Hepatocyte (in vitro differentiated cells): ENCODE measurements at regions not wholly inside any gene's neighbourhood (a gene's known extent, or its start where the extent isn't known, plus 50 kb on each side); places are given as distances from the start of the nearest gene placed in this dataset.

ENCODE experiments used
- EZH2 ChIP-seq: fragments of 200-600 bp; sonication (generic); IDR thresholded peaks from 2 replicates; pipeline ENCODE4 v1.6.1; 2016; ENCODE audit warnings: antibody characterized with exemption, mild to moderate bottlenecking, borderline replicate concordance
- EZH2phosphoT487 ChIP-seq: fragments of 200-600 bp; sonication (generic); IDR thresholded peaks from one replicate; pipeline ENCODE4 v1.6.1; 2018; ENCODE audit warnings: antibody characterized with exemption, mild to moderate bottlenecking, low read depth, moderate library complexity; ENCODE audit not compliant: unreplicated experiment, severe bottlenecking
- TF ChIP-seq, protein P1 (sequence below): fragments of 200-600 bp; sonication (generic); IDR thresholded peaks from 2 replicates; pipeline ENCODE4 v1.5.1; 2016; ENCODE audit warnings: antibody characterized with exemption, mild to moderate bottlenecking; ENCODE audit not compliant: poor library complexity

DNA sequence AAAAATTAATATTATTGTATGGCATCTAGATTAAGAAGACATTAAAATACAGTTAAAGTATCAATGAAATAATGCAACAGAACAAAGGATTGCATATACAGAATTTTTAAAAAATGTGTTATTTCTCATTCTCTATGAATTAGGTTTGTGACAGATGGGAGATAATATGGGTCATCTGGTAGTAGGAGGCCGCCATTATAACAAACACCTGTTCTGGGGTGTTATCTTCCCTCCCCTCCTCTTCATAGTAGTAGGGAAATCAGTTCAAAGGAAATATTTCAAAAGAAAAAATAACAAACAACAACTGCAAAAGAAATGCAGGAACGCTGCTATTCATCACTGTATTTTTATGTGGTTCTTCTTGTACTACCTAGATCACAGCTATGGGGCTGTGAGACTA is 187.0 kb upstream of the ATP2B1 start:
- TF ChIP-seq, protein P1, sequence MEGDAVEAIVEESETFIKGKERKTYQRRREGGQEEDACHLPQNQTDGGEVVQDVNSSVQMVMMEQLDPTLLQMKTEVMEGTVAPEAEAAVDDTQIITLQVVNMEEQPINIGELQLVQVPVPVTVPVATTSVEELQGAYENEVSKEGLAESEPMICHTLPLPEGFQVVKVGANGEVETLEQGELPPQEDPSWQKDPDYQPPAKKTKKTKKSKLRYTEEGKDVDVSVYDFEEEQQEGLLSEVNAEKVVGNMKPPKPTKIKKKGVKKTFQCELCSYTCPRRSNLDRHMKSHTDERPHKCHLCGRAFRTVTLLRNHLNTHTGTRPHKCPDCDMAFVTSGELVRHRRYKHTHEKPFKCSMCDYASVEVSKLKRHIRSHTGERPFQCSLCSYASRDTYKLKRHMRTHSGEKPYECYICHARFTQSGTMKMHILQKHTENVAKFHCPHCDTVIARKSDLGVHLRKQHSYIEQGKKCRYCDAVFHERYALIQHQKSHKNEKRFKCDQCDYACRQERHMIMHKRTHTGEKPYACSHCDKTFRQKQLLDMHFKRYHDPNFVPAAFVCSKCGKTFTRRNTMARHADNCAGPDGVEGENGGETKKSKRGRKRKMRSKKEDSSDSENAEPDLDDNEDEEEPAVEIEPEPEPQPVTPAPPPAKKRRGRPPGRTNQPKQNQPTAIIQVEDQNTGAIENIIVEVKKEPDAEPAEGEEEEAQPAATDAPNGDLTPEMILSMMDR, result no peak
- TF ChIP-seq EZH2, result no peak
- no peak for TF ChIP-seq EZH2phosphoT487
